Suppressor macrophage treated with lipopolysaccharide for 1 hour (primary cell): ENCODE measurements at regions not wholly inside any gene's neighbourhood (a gene's known extent, or its start where the extent isn't known, plus 50 kb on each side); places are given as distances from the start of the nearest gene placed in this dataset.

Experiments
- DNase-seq, 3 donors: peaks; one replicate each; pipeline ENCODE4 v3.0.0-alpha.2; 2020 to 2022

- no peak for DNase-seq
These were observed 155.7 kb upstream of the LEF1 start for GRCh38 chr4:108324450-108324849.

GRCh38 chr4:108322497-108322896, 153.8 kb upstream of the LEF1 start:
- no peak for DNase-seq

DNA sequence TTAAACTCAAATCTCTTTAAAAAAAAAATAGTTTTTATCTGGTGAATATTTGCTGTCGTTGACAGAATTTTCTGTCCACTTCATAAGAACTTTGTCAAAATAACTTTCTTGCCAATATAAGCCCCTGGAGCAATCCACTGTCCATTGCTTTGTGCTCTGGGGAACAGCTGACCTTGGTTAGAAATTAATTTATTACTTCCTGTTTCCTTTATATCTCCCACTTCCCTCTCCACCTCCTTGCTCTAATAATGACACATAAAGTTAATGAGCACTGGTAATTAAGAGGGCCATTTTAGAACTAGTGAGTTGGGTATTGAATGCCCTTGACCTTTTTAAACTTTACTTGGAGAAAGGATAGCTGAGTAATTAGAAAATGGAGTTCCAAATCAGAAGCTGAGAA, 151.3 kb upstream of the LEF1 start:
- no peak for DNase-seq

DNA sequence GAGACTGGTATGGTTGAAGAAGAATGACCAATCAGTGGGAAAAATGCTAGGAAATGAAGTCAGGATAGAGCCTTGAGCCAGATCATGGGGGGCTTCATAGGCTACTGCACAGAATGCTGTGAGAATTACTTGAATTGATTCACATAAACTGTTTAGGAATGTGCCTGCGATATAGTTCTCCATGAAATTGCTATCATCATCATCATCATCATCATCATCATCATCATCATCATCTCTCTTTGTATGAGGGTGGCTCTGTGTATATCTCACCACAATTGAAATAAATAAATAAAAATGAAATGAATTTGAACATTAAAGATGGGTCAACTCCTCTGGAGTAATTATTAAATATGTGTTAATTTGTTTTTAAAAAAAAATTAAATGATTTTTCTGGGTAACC, 148.6 kb upstream of the LEF1 start:
- no peak for DNase-seq

DNA sequence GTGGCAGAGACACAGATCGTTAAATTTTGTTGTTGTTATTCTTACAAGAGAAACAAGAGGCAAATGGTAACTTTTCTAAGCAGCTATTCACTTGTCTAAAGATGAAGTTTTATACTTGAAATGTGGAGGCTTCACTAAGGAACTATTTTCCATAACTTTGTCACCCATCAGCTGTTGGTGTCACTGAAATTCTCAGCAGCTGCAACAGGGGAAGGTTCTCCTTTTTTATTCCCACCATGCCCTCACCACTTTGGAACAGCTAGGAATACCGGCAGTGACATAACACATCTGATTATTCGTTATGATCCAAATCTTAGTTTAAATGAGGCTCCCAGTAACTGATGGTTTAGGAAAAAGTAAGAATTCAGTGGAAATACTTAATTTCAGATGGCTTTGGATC, 147.0 kb upstream of the LEF1 start:
- no peak for DNase-seq

DNA sequence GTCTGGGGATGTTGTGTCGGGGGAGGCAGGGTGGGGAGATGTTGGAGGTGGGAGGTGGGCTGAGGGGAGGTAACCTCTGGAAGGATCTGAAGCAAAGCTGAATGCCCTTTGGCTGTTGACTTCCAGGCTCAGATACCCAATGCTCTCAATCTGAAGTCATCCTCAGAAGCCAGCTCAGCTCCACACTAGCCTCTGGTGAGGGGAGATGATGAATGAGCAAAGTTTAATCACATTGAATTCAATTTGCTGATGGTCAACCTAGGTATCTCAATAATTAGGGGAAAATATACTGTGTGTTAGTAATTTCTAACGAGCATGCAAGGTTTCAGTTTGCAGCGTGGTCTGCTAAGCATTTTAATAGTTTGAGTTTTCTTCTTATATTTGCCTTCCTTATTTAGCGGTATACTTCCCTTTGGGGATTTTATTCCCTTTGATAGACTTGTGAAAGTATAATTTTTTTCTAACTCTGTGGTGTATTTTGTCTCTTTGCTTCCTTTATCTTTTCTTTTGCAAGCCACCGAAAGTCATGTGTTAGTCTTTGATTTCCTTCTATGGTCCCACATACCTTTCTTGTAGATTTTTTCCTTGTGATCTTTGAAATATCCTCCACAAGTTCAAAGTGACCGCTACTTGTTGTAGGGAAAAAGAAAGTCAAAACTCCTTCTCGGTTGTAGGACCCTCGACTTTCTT, 146.3 kb upstream of the LEF1 start:
- DNase-seq = no peak

DNA sequence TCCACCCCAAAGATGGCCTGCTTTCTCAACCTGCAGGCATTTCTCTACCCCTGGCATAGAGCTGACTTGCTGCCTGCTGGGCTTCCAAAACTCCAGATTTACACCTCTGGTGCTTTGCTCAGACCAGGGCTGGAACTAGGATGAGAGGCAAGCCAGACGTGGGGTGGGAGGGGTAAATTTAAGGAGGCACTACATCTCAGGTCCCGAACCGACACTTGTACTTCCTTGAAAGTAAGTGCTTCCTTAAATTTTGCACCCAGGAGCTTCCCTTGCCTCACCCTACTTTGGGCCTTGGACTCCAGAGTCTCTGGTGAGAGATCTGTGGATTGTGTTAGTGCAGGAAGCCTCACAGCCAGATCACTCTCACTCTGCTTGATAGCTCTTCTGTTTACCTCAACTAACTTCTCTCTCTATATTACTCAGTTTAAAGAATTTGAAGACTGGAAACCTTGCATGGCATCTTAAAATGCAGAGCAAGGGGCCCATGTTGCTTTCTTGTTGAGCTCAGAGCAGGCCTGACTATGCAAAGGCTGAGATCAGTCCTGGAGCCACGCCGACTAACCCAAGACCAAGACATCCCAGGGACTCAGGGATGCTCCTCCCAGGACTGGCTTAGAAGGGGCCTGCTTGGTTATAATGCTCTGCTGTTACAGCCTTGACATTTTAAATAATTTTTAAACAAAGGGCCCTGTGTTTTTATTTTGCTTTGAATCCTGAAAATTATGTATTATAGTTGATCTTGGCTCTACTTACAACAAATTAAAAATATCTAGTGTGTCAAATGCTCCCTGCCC, 145.0 kb upstream of the LEF1 start:
- no peak for DNase-seq

DNA sequence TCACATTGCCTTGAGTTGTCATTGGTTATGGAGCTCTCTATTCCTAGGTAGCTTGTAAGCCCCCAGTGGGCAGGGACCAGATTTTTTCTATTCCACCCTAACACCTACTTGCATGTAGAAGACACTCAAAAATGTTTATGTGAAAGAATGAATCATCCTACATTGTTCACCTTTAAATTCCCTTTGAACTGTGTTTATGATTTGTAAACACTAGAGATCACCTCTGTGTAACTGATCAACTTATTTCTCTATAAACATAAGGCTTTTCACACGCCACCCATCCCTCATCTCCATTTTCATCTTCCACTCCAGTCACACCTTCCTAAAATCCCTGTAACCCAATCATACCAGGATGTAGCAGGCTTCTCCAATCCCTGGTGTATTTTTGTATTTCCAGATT, 142.6 kb upstream of the LEF1 start:
- DNase-seq = no peak

- DNase-seq = no peak
These were observed 134.9 kb upstream of the LEF1 start for GRCh38 chr4:108303488-108304177.

GRCh38 chr4:108301545-108302251, 133.0 kb upstream of the LEF1 start:
- DNase-seq = no peak

DNA sequence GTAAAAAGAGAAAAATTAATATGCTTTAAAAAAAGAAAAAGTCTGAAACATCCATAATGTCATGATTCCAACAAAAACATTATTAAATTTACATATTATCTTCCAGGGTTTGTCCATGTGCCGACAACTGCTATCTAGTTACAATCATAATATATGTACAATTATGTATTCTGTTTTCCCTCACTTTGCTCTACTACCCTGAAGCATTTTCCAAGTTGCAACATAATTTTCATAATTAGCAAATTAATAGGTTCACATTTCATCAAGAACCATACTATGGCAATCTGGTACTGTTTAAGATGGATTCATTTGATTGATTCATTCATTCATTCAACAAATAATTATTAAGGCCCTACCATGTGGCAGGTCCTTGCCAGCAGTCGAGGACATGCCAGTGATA, 128.9 kb upstream of the LEF1 start:
- no peak for DNase-seq

DNA sequence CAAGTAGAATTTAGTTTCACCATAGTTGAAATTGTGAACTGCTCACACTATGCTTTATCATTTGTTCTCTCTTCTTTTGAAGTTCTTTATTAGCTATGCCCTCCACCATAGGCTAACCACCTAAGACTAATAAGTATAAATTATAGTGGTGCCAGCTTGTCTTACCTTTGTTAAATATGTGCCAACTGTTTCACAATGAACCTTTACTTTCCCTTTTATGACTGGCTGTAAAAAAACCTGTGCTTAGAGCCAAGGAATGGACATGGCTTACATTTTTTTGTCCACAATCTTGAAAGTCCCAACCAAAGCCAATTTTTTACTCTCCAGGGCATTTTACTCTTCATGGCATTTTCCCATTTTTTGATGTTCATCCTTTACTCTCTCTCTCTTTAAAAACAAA, 123.5 kb upstream of the LEF1 start:
- no peak for DNase-seq

DNA sequence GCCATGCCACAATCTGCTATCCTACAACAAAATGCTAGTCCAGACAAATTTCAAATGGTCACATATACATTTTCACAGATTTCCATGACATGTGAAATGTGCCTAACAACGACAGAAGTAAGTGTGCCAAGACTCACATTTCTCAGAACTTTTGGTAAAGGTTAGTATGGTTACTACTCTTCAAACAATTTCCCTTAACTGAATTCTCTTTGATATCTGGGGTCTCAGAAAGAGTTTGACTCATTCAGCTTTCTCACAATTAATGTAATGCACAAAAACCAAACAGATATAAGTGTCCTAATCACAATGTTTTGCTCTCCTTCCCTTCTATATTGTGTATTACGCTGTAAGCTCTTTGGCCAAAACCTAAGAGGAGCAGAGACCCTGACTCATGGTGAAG, 122.4 kb upstream of the LEF1 start:
- DNase-seq = no peak

- DNase-seq = no peak
These were observed 119.2 kb upstream of the LEF1 start for GRCh38 chr4:108287834-108288413.

- DNase-seq = no peak
These were observed 111.3 kb upstream of the LEF1 start for GRCh38 chr4:108280072-108280471.

GRCh38 chr4:108276690-108277089, 108.0 kb upstream of the LEF1 start:
- DNase-seq = no peak

DNA sequence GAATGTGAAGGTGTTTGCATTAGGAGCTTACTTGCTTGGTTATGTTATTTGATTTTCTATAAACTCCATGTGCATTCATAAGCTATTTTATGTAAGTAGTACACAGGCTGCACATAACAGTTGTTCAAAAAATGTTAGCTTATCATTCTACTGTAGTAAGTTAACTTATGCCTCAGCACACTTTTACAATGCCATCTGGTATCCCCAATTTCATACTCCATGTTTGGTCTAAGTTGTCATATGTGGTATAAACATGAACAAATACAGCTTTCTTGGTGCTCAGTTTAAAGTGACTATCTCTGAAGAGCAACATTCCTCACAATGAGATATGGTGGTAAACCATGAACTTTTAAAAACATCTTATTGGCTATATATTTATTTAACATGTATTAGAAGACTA, 104.3 kb upstream of the LEF1 start:
- no peak for DNase-seq

DNA sequence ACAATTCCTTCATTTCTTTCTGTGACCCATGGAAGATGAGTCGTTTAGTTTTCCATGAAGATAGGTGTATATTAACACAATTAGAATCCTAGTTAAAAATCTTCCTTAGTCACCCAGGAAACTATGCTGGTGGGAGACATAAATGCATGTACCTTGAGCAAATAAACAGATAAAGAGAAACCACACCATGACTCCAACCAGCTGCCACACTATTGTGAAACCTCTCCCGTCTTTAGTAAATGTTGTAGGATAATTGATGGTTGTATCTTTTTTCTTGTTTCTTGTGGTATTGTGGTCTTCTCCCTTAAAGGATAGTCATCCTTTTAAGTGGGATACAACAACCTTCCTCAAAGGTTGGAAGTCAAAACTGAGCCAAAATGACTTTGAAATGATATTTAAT, 103.8 kb upstream of the LEF1 start:
- no peak for DNase-seq

- DNase-seq = no peak
These were observed 103.3 kb upstream of the LEF1 start for GRCh38 chr4:108272046-108272445.

- DNase-seq = no peak
These were observed 102.0 kb upstream of the LEF1 start for GRCh38 chr4:108270466-108271450.

- DNase-seq = no peak
These were observed 96.0 kb upstream of the LEF1 start for GRCh38 chr4:108264693-108265092.

- no peak for DNase-seq
These were observed 94.3 kb upstream of the LEF1 start for GRCh38 chr4:108263057-108263456.
